ENCODE measurements at regions not wholly inside any gene's neighbourhood (a gene's known extent, or its start where the extent isn't known, plus 50 kb on each side); places are given as distances from the start of the nearest gene placed in this dataset.

DNA sequence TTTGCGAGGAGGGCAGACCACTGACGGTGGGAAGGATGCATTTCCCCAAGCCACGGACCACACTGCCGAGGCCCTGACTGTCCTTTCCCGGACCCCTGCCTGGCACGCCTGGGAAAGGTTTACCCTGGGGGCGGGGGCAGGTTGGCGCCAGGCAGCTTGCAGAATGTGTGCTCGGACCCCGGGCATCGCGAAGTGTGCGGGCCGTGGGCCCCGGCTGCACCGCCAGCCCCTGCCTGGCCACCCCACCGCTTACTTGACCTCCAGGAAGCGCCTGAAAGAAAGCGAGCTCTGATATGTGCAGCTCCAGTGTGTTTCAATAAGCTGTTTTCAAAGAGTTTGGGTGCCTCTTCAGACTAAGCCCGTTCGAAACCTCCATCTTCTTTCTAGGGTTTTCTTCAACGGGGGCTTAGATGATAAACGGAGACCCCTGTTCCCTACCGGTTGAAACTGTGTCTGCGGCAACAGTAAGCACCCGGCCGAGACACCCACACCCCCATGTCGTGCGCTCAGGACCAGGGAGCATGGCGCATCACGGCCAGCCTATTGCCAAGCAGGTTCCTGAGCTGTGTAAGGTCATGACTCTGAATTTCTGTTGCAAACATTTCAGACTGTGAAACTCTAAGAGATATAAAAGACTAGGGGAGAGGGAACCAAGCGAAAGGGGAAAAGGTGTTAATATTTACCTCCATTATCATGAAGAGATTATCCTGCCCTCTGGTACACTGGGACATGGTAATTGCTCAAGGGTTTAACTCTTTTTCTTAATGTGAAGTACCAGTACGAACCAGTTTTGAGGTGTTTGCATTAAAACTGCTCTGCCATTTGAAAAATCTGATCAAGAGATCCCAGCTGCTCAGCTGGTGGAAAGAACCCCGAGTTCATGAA is 231.2 kb upstream of the FOXQ1 start:
- WGBS, 2 donors (ENCODE audit: low coverage in 1 of 2) = 72 to 83% methylated on average over 3 to 5 of the region's 34 CpGs
- H3K4me3 ChIP-seq = no peak overlapping the region
- no peaks in the 10 kb centered on the region for H3K27me3 ChIP-seq
- no peak for ATAC-seq
- TF ChIP-seq EP300 (IDR thresholded peaks at IDR 0.05) (no peak), POLR2AphosphoS5 (IDR thresholded peaks at IDR 0.05) (no peak), POLR2A (IDR thresholded peaks at IDR 0.05) (no peak), CTCF (IDR thresholded peaks at IDR 0.05) (no peak)
- H3K36me3 ChIP-seq = no peaks in the 10 kb centered on the region
- no peak overlapping the region for H3K27ac ChIP-seq
- H3K9me3 ChIP-seq = no peaks in the 10 kb centered on the region
- H3K4me1 ChIP-seq = peaks cover 0 to 19% (median 2%) of the 10 kb centered on the region in 3 donors

GRCh38 chr6:1079525-1079924 is 232.4 kb upstream of the FOXQ1 start:
- no peak for ATAC-seq
- Histone ChIP-seq H3K9me3 (no peaks in the 10 kb centered on the region), H3K36me3 (no peaks in the 10 kb centered on the region), H3K4me1 (peaks cover 0 to 19% (median 2%) of the 10 kb centered on the region in 3 donors), H3K27me3 (no peaks in the 10 kb centered on the region), H3K4me3 (no peak overlapping the region), H3K27ac (no peak overlapping the region)
- TF ChIP-seq POLR2A (IDR thresholded peaks at IDR 0.05) = no peak
- TF ChIP-seq CTCF (IDR thresholded peaks at IDR 0.05) = no peak
- TF ChIP-seq EP300 (IDR thresholded peaks at IDR 0.05) = no peak
- no peak for TF ChIP-seq POLR2AphosphoS5 (IDR thresholded peaks at IDR 0.05)
- WGBS, 2 donors (ENCODE audit: low coverage in 1 of 2) = 99 to 100% methylated on average over 5 of the region's 6 CpGs

GRCh38 chr6:1077478-1078416 is 234.2 kb upstream of the FOXQ1 start:
- Histone ChIP-seq H3K36me3 (no peaks in the 10 kb centered on the region), H3K4me3 (no peak overlapping the region), H3K27ac (no peak overlapping the region), H3K4me1 (peaks cover 0 to 19% (median 2%) of the 10 kb centered on the region in 3 donors), H3K9me3 (no peaks in the 10 kb centered on the region), H3K27me3 (no peaks in the 10 kb centered on the region)
- TF ChIP-seq CTCF (IDR thresholded peaks at IDR 0.05) (no peak), POLR2A (IDR thresholded peaks at IDR 0.05) (no peak), POLR2AphosphoS5 (IDR thresholded peaks at IDR 0.05) (no peak), EP300 (IDR thresholded peaks at IDR 0.05) (no peak)
- no peak for ATAC-seq
- 69 to 92% methylated on average over 7 to 17 of the region's 22 CpGs for WGBS, 2 donors (ENCODE audit: low coverage in 1 of 2)

DNA sequence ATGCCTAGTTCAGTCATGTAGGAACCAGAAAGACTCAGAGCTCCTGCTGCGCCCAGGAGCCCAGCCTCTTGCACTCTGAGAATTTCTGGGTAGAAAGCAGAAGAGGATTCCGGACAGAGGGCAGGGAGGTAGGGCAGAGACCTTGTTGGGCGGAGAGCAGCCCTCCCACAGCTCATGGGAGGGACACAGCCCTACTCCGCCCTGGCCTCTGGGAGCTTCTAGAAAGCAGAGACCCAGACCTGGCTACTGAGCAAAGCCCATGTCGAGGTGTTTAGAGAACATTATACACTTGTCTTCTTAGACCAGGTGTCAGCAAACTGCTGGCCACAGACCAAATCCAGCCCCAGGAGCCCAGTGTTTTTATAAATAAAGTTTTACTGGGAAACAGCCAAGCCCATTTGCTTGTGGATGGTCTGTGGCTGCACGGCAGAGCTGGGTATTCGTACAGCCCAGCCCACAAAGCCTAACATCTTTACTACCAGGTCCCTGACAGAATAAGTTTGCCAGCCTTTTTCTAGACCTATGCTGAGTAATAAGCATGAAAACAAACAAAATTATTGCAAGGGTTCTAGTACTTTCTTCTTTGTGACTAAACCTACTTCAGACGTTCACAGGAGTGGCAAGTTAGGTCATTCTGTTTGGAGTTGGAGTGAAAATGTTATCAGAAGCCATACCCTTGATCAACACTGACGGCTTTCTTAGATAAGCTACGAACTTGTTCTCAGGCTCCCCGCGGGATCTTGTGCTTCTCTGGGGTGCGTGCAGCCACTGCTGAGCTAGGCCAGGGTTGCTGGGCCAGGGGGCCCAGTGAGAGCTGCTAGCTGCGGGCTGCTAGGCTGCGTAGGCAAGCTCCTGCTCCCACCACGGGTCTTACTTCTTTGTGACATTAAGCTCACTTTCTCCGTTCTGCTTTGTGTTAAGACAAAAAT is 235.1 kb upstream of the FOXQ1 start:
- Histone ChIP-seq H3K4me3 (no peak overlapping the region), H3K4me1 (peaks cover 0 to 9% (median 0%) of the 10 kb centered on the region in 3 donors), H3K36me3 (no peaks in the 10 kb centered on the region), H3K9me3 (no peaks in the 10 kb centered on the region), H3K27me3 (no peaks in the 10 kb centered on the region), H3K27ac (no peak overlapping the region)
- TF ChIP-seq POLR2AphosphoS5 (IDR thresholded peaks at IDR 0.05) (no peak), CTCF (IDR thresholded peaks at IDR 0.05) (no peak), EP300 (IDR thresholded peaks at IDR 0.05) (no peak), POLR2A (IDR thresholded peaks at IDR 0.05) (no peak)
- 60 to 86% methylated on average over 6 to 15 of the region's 17 CpGs for WGBS, 2 donors (ENCODE audit: low coverage in 1 of 2)
- ATAC-seq = no peak
